ENCODE measurements at regions not wholly inside any gene's neighbourhood (a gene's known extent, or its start where the extent isn't known, plus 50 kb on each side); places are given as distances from the start of the nearest gene placed in this dataset.

- TF ChIP-seq CTCF (IDR thresholded peaks at IDR 0.05; ENCODE audit: insufficient read depth, low read length) = no peak
- no peak for TF ChIP-seq REST (IDR thresholded peaks at IDR 0.05; ENCODE audit: insufficient replicate concordance, low read depth)
- TF ChIP-seq POLR2AphosphoS5 (IDR thresholded peaks at IDR 0.05; ENCODE audit: low read depth) = no peak
- no peak for TF ChIP-seq GABPA (IDR thresholded peaks at IDR 0.05; ENCODE audit: low read depth)
These were observed 228.4 kb upstream of the VCX start for GRCh38 chrX:7614616-7615015.
